Omental fat pad (tissue), 3 donors: ENCODE measurements at regions not wholly inside any gene's neighbourhood (a gene's known extent, or its start where the extent isn't known, plus 50 kb on each side); places are given as distances from the start of the nearest gene placed in this dataset.
"Not testable (repeated sequence)": the region's sequence is repeated elsewhere in the genome, so short reads cannot be mapped to it uniquely, and the experiment has no call there.

Experiments
- ATAC-seq: fragments of 150-250 bp; one replicate; pipeline ENCODE4 v1.9.1; 2016; ENCODE audit warnings: mild to moderate bottlenecking, moderate library complexity; ENCODE audit not compliant: low FRiP score
- DNase-seq: peaks from one replicate; pipeline ENCODE4 v3.0.0-alpha.2; 2019; ENCODE audit warnings: low spot score
- TF ChIP-seq, protein P1 (sequence below), 3 donors: fragments of 450-650 bp; IDR thresholded peaks; one replicate each; pipeline ENCODE4 v1.5.1; 2016 to 2017; ENCODE audit warnings: antibody characterized with exemption in 3 of 3, mild to moderate bottlenecking in 3 of 3, moderate library complexity in 2 of 3

DNA sequence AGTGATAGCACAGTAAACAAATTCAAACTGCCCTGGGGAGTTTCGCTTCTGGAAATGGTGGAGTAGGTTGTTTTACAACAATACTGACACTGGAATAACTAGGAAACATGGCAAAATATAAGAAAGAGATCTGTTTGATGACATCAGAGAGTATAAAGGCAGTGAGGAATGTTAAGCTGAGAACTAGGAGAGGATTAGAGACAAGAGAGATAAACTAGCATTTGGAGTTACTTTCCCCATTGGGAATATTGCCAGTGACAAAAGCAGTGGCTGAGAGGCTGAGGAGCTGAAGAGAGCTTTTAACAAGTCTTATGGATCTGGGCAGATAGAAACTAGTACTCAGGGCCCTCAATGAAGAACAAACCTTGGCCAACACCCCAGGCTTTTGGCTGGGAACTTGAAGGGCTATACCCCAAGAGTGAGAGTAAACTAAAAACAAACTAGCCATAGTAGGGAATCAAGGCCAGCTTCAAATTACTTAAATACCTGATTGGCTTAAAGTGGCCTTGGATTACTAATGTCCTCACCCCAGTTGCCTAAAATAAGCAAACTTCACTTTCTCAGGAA, 280.4 kb downstream of the KLF13 start:
- TF ChIP-seq, protein P1, sequence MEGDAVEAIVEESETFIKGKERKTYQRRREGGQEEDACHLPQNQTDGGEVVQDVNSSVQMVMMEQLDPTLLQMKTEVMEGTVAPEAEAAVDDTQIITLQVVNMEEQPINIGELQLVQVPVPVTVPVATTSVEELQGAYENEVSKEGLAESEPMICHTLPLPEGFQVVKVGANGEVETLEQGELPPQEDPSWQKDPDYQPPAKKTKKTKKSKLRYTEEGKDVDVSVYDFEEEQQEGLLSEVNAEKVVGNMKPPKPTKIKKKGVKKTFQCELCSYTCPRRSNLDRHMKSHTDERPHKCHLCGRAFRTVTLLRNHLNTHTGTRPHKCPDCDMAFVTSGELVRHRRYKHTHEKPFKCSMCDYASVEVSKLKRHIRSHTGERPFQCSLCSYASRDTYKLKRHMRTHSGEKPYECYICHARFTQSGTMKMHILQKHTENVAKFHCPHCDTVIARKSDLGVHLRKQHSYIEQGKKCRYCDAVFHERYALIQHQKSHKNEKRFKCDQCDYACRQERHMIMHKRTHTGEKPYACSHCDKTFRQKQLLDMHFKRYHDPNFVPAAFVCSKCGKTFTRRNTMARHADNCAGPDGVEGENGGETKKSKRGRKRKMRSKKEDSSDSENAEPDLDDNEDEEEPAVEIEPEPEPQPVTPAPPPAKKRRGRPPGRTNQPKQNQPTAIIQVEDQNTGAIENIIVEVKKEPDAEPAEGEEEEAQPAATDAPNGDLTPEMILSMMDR (IDR thresholded peaks at IDR 0.05): no peak
- DNase-seq (no peak), ATAC-seq (no peak)

DNA sequence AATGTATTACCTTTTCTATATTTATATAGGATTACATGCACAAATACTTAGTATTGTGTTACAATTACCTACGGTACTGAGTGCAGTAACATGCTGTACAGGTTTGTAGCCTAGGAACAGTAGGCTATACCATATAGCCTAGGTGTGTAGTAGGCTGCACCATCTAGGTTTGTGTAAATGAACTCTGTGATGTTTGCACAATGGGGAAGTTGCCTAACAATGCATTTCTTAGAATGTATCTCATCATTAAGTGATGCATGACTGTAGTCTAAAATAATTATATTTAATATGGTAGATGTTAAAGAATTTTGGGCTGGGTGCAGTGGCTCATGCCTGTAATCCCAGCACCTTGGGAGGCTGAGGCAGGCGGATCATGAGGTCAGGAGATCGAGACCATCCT, 281.0 kb downstream of the KLF13 start:
- TF ChIP-seq, protein P1 (IDR thresholded peaks at IDR 0.05): no peak
- DNase-seq (no peak), ATAC-seq (no peak)

DNA sequence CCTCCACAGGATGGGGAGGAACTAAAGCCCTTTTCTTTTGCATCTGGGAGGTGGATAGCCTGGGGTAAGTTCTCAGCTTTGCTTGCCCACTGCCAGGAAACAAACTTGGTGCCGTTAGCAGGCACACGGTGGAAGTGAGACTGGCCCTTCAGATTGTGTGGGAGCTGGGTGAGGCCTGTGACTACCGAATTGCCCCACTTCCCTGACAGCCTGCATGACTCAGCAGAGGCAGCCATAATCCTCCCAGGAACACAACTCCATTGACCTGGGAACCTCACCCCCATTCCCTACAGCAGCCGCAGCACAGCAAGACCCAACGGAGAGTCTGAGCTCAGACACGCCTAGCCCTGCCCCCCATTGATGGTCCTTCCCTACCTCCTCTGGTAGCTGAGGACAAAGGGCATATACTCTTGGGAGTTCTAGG, 282.6 kb downstream of the KLF13 start:
- TF ChIP-seq, protein P1 (IDR thresholded peaks at IDR 0.05): no peak

DNA sequence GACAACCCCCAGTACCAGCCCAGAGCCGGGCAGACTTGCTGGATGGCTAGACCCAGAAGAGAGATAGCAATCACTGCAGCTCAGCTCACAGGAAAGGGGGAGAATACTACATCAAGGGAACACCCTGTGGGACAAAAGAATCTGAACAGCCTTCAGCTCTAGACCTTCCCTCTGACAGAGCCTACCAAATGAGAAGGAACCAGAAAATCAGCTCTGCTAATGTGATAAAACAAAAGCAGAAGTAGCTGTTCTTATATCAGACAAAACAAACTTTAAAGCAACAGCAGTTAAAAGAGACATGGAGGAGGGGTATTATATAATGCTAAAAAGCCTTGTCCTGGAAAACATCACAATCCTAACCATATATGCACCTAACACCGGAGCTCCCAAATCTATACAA, 283.3 kb downstream of the KLF13 start:
- TF ChIP-seq, protein P1 (IDR thresholded peaks at IDR 0.05): no peak
- no peak for ATAC-seq
- DNase-seq: no peak

More for the DNA sequence above, 282.6 kb downstream of the KLF13 start:
- no peak for DNase-seq
- ATAC-seq: no peak

DNA sequence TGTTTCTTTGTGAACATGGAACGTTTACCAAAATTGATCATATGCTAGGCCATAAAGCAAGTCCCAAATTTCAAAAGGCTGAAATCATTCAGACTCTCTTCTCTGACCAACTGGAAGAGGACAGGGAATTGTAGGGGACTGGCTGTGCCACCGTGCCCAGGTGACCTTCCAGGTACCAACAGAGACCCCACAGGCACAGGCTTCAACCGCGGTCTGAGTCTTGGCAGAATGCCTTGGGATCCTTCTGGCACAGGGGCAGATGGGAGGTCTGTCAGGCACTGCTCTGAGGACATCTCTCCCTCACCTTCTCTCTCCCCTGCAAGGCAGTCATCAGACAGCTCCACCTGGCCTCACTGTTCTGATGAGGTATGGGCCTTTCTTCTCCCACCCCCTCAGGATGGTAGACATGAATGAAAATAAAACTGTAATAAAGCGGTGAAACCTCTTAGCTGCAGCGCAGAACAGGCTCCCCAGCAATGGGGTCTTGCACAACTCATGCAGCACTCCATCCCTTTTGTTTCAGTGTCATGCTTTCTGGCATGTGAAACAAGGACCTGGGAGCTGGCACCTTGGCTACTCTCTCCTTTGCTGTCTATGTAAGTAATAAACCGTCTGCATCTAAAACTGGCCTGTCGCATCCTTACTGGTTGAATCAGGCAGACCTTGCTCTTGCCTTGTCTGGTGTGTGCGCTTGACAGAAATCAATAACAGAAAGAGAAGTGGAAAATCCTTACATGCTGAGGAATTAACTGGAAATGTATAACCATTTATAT, 289.2 kb downstream of the KLF13 start:
- DNase-seq (no peak), ATAC-seq (no peak)
- TF ChIP-seq, protein P1 (IDR thresholded peaks at IDR 0.05): no peak

DNA sequence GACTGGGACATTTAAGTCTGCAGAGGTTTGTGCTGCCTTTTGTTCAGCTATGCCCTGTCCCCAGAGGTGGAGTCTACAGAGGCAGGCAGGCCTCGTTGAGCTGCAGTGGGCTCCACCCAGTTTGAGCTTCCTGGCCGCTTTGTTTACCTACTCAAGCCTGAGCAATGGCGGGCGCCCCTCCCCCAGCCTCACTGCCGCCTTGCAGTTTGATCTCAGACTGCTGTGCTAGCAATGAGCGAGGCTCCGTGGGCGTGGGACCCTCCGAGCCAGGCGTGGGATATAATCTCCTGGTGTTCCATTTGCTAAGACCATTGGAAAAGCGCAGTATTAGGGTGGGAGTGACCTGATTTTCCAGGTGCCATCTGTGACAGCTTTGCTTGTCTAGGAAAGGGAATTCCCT, 296.7 kb downstream of the KLF13 start:
- not testable (repeated sequence) for ATAC-seq

DNA sequence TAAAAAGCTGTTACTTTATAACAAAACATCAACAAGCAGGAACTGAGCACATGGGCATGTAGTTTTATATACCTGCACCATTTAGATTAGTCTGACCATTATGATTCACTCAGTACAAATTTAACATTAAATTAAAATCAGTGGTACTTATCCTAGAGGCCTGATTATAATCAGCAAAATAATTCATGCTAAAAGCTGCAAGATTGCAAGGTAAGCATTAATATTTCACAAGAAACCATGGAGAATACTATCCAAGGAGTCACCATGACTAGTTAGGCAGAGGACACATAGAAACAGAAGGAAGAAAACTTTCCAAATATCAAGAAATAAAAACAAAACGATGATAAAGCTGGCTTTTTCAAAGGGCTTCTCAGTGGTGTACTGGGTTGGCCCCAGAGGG, 297.5 kb downstream of the KLF13 start:
- ATAC-seq: not testable (repeated sequence)

More for the DNA sequence above, 296.7 kb downstream of the KLF13 start:
- DNase-seq: not testable (repeated sequence)

DNA sequence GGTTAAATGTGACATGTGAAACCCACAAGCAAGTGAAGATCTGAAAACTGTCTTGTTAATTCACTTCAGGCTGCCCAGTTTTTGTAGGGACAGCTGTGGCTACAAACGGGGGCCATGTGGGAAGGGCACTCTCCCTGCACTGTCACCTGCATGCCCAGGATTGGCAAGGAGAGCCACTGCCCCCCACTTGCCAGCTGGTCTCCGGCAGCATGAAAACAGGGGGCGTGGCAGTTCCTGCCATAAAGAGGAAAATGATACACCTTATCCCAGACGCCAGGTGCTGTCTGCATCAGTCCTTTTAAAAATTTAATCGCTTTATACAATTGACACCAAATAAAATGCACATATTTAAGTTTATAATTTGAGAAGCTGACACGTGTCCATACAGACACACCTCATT, 309.1 kb downstream of the KLF13 start:
- ATAC-seq, DNase-seq: not testable (repeated sequence)

More for the DNA sequence above, 297.5 kb downstream of the KLF13 start:
- DNase-seq: not testable (repeated sequence)

DNA sequence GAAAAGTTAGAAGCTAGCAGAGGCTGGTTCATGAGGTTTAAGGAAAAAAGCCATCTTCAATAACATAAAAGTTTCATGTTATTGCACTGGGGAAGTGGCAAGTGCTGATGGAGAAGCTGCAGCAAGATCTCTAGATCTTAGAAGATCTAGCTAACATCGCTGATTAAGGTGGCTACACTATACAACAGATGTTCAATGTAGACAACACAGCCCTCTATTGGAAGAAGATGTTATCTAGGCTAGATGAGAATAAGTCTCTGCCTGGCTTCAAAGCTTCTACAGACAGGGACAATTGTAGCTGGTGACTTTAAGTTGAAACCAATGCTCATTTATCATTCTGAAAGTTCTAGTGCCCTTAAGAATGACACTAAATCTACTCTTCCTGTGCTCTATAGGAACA, 310.3 kb downstream of the KLF13 start:
- DNase-seq, ATAC-seq: not testable (repeated sequence)

DNA sequence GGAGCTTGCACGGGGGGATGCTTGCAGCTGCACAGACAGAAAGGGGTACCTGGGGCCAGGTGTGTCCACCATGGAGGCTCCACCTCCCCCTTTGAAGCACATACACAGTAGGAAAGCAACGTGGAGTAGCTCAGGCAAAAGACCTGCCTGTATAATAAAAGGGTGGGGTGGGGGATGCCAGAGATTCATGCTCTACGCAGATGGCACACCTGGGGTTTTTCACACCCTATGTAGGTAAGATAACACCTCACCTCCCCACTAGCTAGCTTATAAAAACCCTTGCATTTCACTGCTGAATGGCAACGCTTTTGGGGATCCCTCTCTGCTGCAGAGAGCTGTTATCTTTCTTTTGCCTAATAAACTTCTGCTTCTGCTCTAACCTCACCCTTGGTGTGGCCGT, 317.3 kb downstream of the KLF13 start:
- ATAC-seq, DNase-seq: not testable (repeated sequence)

DNA sequence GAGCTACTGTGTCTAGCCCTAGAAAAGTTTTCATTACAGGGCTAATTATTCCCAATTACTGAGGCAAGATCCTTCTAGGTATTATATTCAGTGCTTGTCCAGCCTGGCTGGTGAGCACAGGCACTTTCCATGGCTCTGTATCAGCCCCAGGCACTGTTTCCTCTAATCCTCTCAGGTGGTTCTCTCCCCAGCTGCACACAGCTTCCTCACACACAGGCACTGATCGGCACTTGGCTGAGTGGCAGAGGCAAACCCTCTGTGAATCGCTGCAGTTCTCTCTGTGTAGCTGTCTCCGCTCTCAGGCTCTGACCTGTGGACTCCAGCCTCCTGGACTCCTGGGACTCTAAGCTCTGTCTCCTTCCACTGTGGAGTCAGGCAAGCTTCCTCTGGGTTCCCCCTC, 318.1 kb downstream of the KLF13 start:
- DNase-seq, ATAC-seq: not testable (repeated sequence)

DNA sequence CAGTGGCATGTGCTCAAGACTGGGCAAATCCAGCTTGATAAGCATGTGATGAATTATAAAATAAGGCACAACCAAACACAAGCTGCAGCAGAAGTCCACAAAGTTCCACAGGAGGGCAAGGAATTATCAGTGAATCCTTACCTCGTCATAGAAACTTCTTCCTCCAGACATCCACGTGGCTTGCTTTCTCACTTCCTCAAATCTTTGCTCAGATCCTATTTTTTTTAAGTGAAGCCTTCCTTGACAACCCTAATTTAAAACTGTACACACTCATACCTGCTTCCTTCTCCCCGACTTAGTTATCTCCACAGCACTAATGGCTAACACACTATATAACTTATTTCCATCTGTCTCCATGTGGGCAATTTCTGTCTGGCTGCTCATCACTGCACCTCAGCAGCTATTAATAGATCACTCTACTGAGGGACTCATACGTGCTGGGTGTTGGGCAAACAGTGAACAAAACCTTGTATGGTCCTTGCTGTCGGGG, 320.7 kb downstream of the KLF13 start:
- ATAC-seq, DNase-seq: not testable (repeated sequence)

DNA sequence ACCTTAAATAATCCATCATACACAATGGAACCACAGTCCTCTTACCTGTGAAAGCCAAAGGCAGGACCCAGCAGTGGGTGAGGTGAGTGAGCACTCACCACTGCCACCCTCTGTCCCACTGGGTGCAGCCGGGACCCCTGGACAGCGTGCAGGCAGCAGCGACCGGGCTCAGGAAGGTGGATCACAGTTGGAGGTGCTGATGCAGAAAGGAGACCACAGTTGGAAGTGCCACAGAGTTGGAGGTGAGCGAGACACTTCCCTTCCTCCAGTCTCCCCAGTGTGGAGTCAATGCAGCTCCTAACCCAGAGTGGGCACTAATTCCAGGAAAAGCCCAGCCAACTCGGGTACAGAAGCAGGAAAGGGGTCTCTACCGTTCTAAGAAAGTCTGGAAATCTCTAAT, 323.0 kb downstream of the KLF13 start:
- DNase-seq, ATAC-seq: not testable (repeated sequence)
